DMS53 (cell line): ENCODE measurements at regions not wholly inside any gene's neighbourhood (a gene's known extent, or its start where the extent isn't known, plus 50 kb on each side); places are given as distances from the start of the nearest gene placed in this dataset.

Source experiments
- DNase-seq: peaks from one replicate; lab custom pipeline; 2025; lab: John Stamatoyannopoulos, UW

- DNase-seq, result no peak
These were observed 136.6 kb downstream of the ANKRD60 start for GRCh38 chr20:58091810-58092209.

GRCh38 chr20:58090161-58090560 lies 138.3 kb downstream of the ANKRD60 start:
- DNase-seq, result no peak

GRCh38 chr20:58088625-58089024 lies 139.8 kb downstream of the ANKRD60 start:
- DNase-seq, result no peak

- no peak for DNase-seq
These were observed 140.3 kb downstream of the ANKRD60 start for GRCh38 chr20:58088105-58088504.

- no peak for DNase-seq
These were observed 140.9 kb downstream of the ANKRD60 start for GRCh38 chr20:58087562-58087858.

GRCh38 chr20:58086763-58087561 lies 141.5 kb downstream of the ANKRD60 start:
- peak; percentile 44 for DNase-seq

GRCh38 chr20:58084966-58085365 lies 143.5 kb downstream of the ANKRD60 start:
- no peak for DNase-seq

- no peak for DNase-seq
These were observed 143.9 kb downstream of the ANKRD60 start for GRCh38 chr20:58084566-58084965.

GRCh38 chr20:58081846-58082245 lies 146.6 kb downstream of the ANKRD60 start:
- DNase-seq, result no peak

GRCh38 chr20:58078741-58079522 lies 149.5 kb downstream of the ANKRD60 start:
- DNase-seq, result no peak

GRCh38 chr20:58077282-58077681 lies 151.2 kb downstream of the ANKRD60 start:
- no peak for DNase-seq

- no peak for DNase-seq
These were observed 152.0 kb downstream of the ANKRD60 start for GRCh38 chr20:58076405-58076804.

GRCh38 chr20:58075586-58076345 lies 152.7 kb downstream of the ANKRD60 start:
- DNase-seq, result no peak

- DNase-seq, result no peak
These were observed 154.3 kb downstream of the ANKRD60 start for GRCh38 chr20:58073945-58074856.

- DNase-seq, result no peak
These were observed 155.5 kb downstream of the ANKRD60 start for GRCh38 chr20:58072695-58073671.

GRCh38 chr20:58071991-58072390 lies 156.5 kb downstream of the ANKRD60 start:
- DNase-seq, result no peak

GRCh38 chr20:58071298-58071697 lies 157.2 kb downstream of the ANKRD60 start:
- no peak for DNase-seq

GRCh38 chr20:58070664-58071196 lies 157.7 kb downstream of the ANKRD60 start:
- DNase-seq, result no peak

- DNase-seq, result no peak
These were observed 158.4 kb downstream of the ANKRD60 start for GRCh38 chr20:58069796-58070663.
